Fibroblast of skin of right biceps (primary cell): ENCODE measurements at regions not wholly inside any gene's neighbourhood (a gene's known extent, or its start where the extent isn't known, plus 50 kb on each side); places are given as distances from the start of the nearest gene placed in this dataset.
"Not testable (repeated sequence)": the region's sequence is repeated elsewhere in the genome, so short reads cannot be mapped to it uniquely, and the experiment has no call there.

Experiments
- DNase-seq: peaks from one replicate; pipeline ENCODE4 v3.0.0-alpha.2; 2013

DNA sequence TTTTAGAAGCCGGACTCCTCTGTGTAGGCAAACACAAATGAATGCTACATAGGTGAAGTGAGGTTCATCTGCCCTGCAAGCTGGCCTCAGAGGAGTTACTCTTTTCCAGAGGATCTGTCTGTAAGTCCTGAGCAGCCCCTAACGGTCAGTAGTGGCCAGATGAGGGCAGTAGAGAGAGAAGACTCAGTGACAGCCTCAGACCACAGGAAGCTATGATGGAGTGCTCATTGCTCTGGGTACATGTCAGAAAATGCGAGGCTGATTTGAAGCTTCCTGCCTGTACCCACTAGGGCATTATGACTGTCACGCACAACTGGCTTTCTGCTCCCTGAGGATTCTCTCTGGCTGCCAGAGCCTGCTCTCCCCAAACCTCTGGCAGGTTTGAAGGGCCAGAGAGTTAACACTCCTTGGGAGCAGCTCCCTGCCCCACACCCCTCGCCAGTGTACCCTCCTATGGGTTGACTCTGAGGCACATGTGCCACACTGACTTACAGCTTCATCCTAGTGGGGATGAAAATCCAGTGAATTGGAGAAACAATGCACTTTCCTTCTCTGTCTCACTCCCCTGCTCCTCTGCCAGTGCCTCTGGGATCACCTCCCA is 141.5 kb downstream of the GABRG2 start:
- no peak for DNase-seq

DNA sequence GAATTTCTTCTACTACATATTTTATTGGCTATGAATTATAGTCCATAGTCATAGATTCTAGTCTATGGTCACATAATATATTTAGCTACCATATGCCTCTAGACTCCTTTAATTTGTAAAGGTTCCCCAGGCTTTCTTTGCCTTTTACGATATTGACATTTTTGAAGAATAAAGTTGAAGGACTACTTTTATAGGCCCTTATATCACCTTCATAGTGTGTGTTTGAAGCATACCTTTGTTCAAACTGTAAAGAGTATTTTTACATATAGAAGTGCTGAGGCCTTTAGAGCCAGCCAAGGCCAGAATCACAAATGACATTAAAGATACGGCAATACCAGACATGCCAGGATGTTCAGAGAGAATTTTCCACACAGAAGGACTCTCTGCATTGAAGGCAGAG is 147.0 kb downstream of the GABRG2 start:
- no peak for DNase-seq

DNA sequence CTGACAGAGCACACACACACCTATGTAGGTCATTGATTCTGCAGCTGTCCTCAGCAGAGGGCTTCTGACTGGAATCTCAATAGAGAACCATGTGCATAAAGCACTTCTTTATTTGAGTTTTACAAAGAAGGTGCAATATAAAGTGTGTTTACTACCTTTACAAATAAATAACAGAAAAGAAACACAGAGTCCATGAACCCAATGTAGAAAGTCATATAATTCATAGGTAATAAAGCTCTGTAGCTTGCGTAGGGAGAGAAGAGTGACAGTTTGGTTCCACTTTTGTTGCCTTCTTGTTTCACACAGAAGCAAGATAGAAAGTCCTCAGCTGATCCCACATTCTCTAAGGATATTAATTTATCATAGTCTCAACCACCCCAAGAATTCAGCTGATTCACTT is 149.5 kb downstream of the GABRG2 start:
- no peak for DNase-seq

DNA sequence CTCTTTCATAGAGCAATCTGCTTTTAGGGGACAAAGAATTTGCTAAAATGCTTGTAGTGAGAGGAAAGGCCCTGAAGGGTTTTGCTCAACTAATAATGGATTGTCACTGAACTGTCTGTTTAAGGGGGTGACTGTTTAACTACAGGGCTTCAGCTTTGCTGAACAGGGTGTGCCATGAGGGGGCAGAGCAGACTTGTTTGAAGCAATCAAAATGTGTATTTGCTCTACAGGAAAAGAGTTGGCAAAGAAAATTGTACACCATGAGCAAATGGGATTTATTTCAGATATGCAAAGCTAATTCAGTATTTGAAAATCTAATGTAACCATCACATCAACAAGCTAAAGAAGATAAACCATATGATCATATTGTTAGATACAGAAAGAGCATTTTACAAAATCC is 154.3 kb downstream of the GABRG2 start:
- no peak for DNase-seq

DNA sequence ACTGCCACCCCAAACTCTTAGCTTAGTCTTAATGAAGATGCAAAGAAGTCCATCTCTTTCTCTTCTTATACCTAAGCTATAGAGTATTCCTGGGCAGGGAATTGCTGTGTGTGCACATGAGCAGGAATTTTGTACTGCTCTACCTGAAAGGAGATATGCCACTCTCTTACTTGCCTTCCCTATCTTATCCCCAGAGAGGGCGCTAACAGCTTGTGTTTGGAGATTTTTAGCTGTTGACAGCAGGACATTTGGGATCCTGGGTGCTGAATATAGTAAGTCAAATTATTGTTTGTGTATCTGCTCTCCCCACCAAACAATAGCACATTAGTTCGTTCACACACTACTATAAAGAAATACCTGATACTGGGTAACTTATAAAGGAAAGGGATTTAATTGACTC is 159.5 kb downstream of the GABRG2 start:
- DNase-seq = no peak

DNA sequence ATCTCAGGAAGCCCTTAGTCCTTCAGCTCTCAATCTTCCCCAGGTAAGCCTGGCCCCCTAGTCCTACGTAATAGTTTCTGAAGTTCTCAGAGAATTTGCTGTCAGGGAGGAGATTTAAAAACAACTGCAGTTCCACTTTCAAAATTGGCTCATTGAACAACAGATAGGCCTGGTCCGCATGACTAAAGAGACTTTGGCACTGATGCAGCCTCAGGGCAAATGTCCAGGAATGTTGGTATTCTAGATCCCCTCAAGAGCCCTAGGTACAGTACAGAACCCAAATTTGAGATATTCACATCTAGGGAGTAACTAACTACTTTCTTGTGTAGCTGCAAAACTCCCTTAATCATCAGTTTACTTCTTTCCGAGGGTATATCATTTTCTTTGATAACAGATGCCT is 162.8 kb downstream of the GABRG2 start:
- no peak for DNase-seq

DNA sequence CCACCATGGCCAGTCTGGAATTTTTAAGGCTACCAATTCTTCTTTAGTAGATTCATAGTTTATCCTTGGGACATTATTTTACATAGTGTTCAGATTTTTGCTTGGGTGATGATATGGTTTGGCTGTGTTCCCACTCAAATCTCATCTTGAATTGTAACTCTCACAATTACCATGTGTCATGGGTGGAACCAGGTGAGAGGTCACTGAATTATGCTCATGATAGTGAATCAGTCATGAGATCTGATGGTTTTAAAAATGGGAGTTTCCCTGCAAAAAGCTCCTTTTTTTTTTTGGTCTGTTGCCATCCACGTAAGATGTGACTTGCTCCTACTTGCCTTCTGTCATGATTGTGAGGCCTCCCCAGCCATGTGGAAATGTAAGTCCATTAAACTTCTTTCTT is 163.9 kb downstream of the GABRG2 start:
- DNase-seq = no peak

DNA sequence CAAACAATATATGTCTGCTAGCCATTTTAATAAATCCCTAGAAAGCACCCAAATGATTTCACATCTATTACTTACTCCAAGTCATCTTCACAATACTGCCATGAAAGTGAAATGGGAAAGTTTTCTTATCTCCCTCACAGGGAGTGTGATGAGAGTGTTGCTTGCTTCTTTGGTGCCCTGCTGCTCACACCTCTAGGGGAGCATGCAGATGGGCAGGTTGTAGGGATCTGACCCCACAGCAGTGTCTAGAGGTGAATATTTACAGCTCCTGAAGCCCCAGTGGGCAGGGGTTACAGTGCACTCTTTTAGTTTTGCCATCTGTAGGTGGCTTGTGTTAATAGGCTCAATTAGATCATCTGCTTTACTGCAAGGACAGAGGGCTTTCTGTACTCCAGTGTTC is 173.2 kb downstream of the GABRG2 start:
- DNase-seq = no peak

DNA sequence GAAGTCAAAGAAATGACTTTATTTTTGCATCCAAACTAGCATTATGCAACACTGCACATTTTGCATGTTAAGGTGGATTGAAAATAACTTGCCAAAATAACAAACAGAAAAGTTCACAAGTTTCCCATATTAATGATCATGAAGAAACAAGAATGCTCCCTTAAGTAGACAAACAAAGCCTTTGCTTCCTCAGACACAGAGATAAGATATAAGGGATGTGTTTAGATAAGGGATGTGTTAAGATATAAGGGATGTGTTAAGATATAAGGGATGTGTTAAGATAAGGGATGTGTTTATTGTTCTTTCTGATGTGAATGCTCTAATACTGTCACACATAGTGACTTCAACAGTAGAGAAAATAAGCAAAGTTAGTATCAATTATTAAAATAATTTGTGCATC is 174.8 kb downstream of the GABRG2 start:
- no peak for DNase-seq

DNA sequence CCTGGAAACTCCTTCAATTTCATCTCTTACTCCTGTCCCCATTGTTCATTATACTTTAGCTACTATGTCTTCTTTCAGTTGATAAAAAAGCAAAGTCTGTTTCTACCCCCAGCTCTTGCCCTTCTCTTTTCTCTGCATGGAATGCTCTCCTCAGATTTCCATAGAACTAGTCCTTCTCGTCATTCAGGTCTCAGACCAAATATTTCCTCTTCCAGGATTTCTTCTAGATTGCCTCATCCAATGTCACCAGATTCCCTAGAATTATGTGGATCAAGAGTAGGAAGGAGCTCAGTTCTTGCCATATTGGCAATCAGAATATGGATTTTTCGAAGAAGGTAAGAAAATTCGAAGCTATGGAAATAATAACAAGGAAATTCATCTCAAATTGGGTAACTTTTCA is 176.1 kb downstream of the GABRG2 start:
- DNase-seq = no peak

DNA sequence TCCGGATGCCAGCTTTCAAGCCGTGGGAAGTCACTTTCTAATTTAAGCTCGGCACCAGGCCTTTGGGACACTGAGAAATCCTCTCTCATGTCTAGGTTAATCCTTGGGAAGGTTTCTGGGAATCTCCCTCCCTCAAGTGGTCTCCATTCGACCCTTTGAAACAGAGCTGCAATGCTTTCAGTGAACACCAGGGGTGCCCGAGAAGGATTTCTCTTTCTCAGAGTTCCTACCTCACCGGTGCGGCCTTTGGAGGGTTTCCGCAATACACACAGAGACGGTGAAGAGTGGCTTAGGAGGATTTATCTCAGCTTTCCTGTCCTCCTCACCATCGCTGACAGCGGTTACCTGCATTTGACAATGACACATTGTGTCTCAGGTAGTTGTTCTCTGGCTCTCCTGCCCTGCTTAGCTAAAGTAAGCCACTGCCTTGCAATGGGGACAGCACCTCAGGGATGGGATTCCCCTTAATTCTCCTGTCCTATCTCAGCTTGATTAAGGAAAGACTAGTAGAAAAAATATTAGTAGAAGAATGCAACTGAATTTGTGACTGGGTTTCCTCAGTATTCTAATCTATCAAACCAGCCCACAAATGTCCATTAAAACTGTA is 180.6 kb downstream of the GABRG2 start:
- DNase-seq = no peak

DNA sequence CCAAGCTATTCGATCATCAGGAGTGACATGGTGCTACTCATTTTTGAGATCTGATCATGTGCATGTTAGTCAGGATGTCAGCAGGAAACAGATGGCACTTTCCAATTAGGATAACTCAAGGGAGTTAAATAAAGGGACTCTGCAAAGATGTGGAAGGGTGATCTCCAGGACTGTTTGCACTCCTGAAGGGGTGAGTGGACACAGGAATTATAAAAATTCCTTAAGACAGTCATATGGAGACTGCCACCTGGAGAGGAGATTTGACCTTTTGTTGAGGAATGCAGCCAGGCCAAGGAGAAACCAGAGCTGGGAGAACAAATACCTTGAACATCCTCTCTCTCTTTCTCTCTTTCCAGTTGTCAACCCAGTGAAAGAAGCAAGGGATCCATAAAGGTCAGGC is 189.1 kb downstream of the GABRG2 start:
- DNase-seq = no peak

DNA sequence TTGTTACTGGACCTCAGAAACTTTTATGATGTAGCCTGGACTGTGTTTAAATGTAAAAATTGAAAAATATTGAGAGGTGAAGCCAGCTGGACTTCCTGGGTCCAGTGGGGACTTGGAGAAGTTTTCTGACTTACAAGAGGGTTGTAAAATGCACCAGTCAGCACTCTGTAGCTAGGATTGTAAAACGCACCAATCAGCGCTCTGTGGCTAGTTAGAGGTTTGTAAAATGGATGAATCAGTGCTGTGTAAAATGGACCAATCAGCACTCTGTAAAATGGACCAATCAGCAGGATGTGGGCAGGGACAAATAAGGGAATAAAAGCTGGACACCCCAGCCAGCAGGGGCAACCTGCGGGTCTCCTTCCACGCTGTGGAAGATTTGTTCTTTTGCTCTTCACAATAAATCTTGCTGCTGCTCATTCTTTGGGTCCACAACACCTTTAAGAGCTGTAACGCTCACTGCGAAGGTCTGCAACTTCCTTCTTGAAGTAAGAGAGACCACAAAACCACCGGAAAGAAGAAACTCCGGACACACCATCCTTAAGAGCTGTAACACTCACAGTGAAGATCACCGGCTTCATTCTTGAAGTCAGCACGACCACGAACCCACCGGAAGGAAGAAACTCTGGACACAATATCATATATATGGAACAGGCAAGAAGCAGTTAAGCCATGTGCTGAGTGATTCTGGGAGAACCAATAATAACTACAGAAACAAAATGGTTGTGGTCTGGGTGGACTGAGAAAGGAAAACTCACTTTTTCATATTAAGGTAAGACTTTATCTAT is 201.3 kb downstream of the GABRG2 start:
- DNase-seq = no peak

DNA sequence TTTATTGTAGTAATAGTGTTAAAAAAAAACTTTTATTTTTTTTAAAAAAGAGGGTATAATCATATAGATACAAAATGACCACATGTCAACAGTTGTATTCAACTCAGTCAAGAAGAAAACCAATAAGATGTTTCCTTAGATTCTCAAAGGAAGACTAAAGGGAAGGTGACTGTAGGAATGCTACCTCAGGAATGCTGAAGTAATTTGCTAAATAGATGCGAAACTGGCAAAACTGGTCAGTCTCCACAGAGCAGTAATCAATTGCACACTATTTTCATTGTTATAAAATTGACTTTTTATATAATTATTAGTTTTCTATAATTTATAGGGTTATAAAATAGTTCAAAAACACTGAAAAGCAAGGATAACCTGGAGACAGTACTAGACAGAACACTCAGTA is 204.8 kb downstream of the GABRG2 start:
- no peak for DNase-seq

DNA sequence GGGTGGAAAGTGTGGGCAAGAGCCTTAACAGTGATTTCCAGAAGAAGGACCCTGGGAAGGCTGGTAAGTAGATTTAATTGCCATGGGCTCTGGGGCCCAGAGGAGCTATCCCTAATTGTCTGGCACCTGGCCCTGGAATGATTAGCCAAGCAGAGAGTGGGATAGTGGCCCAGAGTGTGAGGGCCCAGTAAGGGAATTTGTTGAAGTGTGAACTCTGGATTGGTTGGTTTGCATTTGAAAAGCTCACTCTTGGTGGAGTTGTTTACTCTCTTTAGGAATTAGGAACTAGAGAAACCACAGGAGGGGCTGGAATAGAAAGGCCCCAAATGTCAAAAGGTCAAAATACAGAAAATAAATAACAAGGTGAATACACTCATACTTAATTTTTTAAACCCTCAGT is 207.1 kb downstream of the GABRG2 start:
- no peak for DNase-seq

DNA sequence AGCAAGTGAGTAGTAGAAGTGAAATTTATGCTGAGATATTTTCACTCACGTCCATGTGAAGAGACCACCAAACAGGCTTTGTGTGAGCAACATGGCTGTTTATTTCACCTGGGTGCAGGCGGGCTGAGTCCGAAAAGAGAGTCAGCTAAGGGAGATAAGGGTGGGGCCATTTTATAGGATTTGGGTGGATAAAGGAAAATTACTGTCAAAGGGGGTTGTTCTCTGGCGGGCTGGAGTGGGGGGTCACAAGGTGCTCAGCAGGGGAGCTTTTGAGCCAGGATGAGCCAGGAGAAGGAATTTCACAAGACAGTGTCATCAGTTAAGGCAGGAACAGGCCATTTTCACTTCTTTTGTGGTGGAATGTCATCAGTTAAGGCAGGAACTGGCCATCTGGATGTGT is 207.8 kb downstream of the GABRG2 start:
- DNase-seq = not testable (repeated sequence)

DNA sequence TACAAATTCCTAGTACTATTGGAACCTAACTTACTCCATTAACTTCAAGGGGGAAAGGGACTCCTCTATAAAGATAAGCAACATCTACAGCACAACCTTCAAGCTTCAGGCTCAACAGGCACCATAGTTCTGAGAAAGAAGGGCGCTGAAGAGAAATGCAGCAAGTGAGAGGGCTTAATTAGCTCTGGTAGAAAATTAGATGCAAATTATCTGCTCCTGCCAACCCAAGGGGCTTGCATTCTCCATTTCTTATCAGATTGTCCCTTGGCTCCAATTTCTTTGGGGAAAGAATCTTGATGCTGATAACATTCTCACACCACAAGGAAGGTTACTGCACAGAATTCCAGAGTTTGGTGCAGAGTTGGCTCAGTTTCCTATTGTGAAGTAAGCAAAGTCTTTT is 214.6 kb downstream of the GABRG2 start:
- DNase-seq = no peak

DNA sequence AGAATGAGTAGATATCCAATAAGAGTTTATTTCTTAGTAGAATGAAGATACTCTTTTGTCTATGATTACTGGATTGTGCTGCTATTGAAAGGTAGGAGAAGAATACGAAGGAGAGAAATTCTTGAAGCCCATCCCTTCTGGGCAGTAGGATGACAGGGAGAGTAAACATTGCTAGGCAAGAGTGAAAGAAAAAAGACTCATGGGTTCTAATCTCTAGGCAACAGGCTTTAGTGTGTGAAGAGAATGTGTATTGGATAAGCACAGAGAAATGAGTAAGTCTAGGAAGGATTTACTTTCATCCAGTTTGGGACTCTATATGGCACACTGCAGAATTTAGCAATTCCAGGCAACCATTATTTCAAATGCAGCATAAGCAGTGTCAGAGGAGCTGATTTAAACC is 216.0 kb downstream of the GABRG2 start:
- no peak for DNase-seq

DNA sequence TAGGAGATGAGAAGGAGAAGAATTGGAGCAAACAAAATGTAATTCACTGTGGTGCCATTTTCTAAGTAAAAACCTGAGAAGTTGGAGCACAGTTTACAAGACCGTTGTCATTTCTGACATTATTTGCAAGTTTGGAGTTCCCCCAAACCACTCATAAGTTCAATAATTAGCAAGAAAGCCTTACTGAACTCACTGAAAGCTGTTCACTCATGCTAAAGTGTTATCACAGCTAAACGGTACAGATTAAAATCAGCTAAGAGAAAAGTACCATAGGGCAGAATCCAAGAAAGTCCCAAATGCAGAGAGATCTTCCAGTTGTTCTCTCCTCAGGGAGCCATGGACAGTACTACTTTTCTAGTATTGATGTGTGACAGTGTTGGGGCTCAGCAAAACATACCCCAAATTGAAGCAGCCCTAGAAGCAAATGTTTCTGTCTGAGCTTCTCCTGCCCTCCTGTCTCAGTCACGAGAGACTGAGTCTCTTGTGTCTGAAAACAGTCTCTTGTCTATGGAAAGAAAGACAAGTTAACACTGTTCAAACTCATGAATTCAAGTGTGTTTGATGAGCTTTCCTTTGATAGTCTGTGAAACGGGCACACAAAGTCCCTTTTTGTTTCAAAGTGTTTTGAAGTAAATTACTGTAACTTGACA is 221.2 kb downstream of the GABRG2 start:
- DNase-seq = no peak

DNA sequence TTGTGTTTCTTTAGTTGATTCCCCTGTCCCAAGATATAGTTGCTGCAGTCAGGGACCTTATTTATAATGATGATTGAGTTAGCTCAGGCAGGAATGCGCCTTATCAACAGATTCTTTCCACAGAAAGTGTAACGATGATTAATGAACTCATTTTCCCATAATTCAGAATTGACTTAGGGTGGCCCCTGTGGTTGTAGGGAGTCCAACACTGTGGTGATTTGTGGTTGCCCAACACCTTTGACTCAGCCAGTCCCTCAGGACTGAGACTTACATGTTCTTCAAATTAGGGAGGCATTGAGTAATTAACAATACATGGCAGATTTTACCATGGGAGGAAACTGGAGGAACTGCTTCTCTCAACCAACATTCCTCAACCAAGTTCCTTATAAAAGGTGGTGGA is 221.9 kb downstream of the GABRG2 start:
- no peak for DNase-seq

DNA sequence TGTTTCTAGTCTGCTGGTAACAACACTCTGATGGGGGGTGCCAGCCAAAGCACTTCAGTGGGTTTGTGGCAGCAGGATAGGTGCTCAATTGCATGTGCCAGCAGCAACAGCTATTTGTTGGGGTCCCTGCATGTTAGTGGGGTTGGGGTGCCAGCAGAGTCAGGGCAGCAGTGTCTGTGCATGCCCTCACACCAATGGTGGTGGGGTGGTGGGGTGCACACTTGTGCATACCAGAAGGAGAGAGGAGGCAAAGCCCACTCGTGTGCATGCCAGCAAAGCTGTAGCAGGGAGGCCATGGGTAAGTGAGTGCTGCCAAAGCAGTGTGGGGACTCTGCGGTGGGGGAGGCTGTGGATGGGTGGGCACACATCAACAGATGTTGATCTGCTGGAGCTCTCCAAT is 232.2 kb downstream of the GABRG2 start:
- no peak for DNase-seq

DNA sequence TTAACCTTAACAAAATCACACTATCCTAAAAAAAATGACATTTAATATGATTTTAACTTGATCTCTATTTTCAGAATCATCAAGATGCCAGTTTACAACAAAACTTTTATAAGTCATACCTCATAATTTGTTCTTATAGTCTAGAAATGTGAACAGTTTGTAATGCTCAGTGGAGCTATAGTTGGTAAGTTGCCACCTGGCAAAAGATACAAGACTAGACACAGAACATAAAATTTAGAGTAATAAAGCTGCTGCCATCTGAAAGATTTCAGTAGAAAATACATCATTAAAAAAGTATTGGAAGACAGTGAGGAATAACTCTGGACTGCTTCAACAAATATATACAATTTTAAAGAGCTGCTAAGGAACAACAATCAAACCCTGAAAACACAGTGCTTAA is 233.8 kb downstream of the GABRG2 start:
- no peak for DNase-seq

DNA sequence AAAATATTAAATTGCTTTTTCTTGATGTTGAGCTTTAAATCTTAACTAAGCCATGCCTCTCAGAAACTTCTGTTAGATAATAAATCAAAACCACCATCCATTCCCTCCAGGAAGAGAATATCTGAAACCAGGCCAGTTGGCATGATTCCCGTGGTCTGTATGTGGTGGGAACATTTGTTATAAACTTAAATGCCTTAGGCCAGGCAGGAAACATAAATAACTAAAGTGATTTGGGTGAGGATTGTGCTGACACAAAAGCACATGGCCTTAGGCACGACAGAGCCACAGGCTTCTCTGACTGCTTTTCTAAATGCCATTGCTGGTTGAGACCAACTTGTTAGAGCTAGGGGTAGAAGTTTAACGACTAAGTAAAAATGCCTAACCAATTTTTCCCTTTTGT is 255.9 kb downstream of the GABRG2 start:
- DNase-seq = peak; percentile 3

DNA sequence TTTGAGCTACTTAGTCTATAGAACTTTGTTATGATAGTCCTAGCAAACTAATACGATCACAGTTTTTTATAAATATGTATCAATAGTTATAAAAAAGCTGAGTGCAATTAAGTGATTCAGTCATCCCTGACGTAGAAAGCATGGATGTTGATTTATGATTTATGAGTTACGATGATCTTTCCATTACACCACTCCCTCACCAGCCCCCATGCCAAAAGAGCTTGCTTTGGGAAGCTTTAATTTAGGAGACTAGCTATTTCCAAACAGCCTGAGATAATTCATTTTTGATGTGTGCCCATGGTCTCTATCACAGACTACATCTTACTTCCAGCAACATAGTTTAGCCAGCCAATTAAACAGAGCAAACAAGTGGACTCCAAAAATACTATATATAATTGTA is 256.8 kb downstream of the GABRG2 start:
- no peak for DNase-seq
